Brain microvascular endothelial cell (primary cell): ENCODE measurements at regions not wholly inside any gene's neighbourhood (a gene's known extent, or its start where the extent isn't known, plus 50 kb on each side); places are given as distances from the start of the nearest gene placed in this dataset.
A peak's percentile ranks its signal among the peaks of the same experiment; 100 is the strongest.

ENCODE experiments used
- DNase-seq: peaks from one replicate; pipeline ENCODE4 v3.0.0-alpha.2; 2020
- H3K27ac ChIP-seq: fragments of 250-450 bp; sonication (Bioruptor Pico); 2 replicates; pipeline ENCODE4 v1.5.1; 2020; ENCODE audit warnings: mild to moderate bottlenecking, moderate library complexity
- H3K27me3 ChIP-seq: fragments of 250-450 bp; sonication (Bioruptor Pico); replicated peaks from 2 replicates; pipeline ENCODE4 v1.5.1; 2020; ENCODE audit warnings: mild to moderate bottlenecking
- H3K36me3 ChIP-seq: fragments of 250-450 bp; sonication (Bioruptor Pico); replicated peaks from 2 replicates; pipeline ENCODE4 v1.5.1; 2020; ENCODE audit warnings: mild to moderate bottlenecking
- H3K4me3 ChIP-seq: 2 replicates; pipeline ENCODE4 v1.5.1; 2011; ENCODE audit warnings: low read depth, mild to moderate bottlenecking, control low read depth, low read length, moderate library complexity
- in situ Hi-C: cut with HindIII; loops from 2 replicates; pipeline ENCODE4 v1.10.0; 2017; ENCODE audit warnings: low sequenced_read_pairs, low pct_ligation_motif_present
- TF ChIP-seq, protein P1 (sequence below): IDR thresholded peaks from 2 replicates; pipeline ENCODE4 v1.5.1; 2011; ENCODE audit warnings: low read depth, mild to moderate bottlenecking, moderate library complexity, low read length, control low read depth, inconsistent platforms; ENCODE audit errors: missing control alignments

DNA sequence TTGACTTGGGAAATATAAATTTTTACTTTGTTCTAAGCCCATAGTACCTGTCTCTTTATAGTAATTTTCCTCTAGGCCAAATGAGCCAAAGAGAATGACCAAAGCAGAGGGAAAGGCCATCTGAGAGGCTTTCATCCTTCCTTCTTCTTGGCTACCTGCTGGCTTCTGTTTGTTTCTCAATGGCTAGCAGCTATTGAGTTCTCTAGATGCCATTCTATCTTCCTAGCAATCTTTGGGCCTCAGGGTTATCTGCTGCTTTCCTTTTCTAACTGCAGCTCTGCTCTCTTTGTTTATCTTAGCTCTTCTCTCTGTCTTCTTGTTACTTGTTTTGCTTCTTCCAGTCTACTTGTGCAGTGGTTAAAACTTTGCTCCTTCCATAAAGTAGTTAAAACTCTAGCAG lies 601.1 kb upstream of the NRXN1 start:
- TF ChIP-seq, protein P1, sequence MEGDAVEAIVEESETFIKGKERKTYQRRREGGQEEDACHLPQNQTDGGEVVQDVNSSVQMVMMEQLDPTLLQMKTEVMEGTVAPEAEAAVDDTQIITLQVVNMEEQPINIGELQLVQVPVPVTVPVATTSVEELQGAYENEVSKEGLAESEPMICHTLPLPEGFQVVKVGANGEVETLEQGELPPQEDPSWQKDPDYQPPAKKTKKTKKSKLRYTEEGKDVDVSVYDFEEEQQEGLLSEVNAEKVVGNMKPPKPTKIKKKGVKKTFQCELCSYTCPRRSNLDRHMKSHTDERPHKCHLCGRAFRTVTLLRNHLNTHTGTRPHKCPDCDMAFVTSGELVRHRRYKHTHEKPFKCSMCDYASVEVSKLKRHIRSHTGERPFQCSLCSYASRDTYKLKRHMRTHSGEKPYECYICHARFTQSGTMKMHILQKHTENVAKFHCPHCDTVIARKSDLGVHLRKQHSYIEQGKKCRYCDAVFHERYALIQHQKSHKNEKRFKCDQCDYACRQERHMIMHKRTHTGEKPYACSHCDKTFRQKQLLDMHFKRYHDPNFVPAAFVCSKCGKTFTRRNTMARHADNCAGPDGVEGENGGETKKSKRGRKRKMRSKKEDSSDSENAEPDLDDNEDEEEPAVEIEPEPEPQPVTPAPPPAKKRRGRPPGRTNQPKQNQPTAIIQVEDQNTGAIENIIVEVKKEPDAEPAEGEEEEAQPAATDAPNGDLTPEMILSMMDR: no peak
- no peaks in the 10 kb centered on the region for H3K36me3 ChIP-seq
- no peaks in the 10 kb centered on the region for H3K27me3 ChIP-seq
- in situ Hi-C loops: no loop called here
- no peak for DNase-seq
- no peak overlapping the region for H3K27ac ChIP-seq
- no peak overlapping the region for H3K4me3 ChIP-seq

DNA sequence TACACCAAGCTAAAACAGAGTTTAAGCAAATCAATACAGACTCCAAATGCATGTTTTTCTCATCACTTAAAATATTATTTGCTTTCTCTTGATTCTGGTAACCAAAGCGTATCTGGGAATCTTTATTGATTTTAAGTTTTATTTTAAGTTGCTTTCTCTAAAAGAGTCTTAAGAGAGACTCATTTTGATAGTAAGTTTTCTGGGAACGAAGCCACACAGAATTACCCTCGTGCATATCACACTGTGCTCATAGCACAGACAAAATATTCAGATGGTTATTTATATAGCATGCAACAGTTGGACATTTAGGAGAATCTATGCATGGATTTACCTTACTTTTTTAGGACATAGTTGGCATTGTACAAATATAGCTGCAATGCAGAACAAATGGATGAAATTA lies 597.5 kb upstream of the NRXN1 start:
- H3K4me3 ChIP-seq: no peak overlapping the region
- in situ Hi-C loops: no loop called here
- TF ChIP-seq, protein P1: no peak

GRCh38 chr2:51628917-51629316 lies 597.0 kb upstream of the NRXN1 start:
- TF ChIP-seq, protein P1: no peak
- no peak for DNase-seq
- no peaks in the 10 kb centered on the region for H3K36me3 ChIP-seq
- H3K27ac ChIP-seq: no peak overlapping the region
- no peak overlapping the region for H3K4me3 ChIP-seq
- H3K27me3 ChIP-seq: no peaks in the 10 kb centered on the region
- in situ Hi-C loops: no loop called here

More for the DNA sequence above, 597.5 kb upstream of the NRXN1 start:
- H3K36me3 ChIP-seq: no peaks in the 10 kb centered on the region
- no peak for DNase-seq
- H3K27ac ChIP-seq: no peak overlapping the region
- H3K27me3 ChIP-seq: no peaks in the 10 kb centered on the region

GRCh38 chr2:51624995-51625394 lies 593.1 kb upstream of the NRXN1 start:
- no peaks in the 10 kb centered on the region for H3K36me3 ChIP-seq
- peak; percentile 11 for DNase-seq
- in situ Hi-C loops: no loop called here

DNA sequence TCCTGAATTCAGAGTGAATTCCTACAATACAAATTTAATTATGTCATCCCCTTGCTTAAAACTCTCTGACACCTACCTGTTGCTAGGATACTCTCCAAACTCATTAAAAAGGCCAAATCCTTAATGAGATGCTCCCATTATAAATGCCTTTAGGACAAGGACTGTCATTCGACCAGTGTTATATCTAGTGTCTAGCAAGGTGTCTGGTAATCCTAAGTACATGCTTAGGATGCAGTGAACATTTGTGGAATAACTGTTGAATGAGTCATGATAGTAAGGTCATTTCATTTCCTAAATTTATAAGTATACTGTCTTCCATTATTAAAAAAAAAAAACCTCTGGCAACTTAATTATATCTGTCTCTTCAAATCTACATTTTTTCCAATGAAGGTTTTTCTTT lies 588.9 kb upstream of the NRXN1 start:
- H3K36me3 ChIP-seq: no peaks in the 10 kb centered on the region
- H3K4me3 ChIP-seq: no peak overlapping the region
- TF ChIP-seq, protein P1: no peak
- H3K27me3 ChIP-seq: no peaks in the 10 kb centered on the region
- in situ Hi-C loops: no loop called here
- H3K27ac ChIP-seq: no peak overlapping the region
- no peak for DNase-seq

More at GRCh38 chr2:51624995-51625394, 593.1 kb upstream of the NRXN1 start:
- TF ChIP-seq, protein P1: no peak
- Histone ChIP-seq H3K4me3 (no peak overlapping the region), H3K27ac (no peak overlapping the region), H3K27me3 (no peaks in the 10 kb centered on the region)

GRCh38 chr2:51619961-51620360 lies 588.0 kb upstream of the NRXN1 start:
- Histone ChIP-seq H3K27ac (no peak overlapping the region), H3K36me3 (no peaks in the 10 kb centered on the region), H3K4me3 (no peak overlapping the region), H3K27me3 (no peaks in the 10 kb centered on the region)
- in situ Hi-C loops: no loop called here
- no peak for DNase-seq
- TF ChIP-seq, protein P1: no peak
